ENCODE measurements at regions not wholly inside any gene's neighbourhood (a gene's known extent, or its start where the extent isn't known, plus 50 kb on each side); places are given as distances from the start of the nearest gene placed in this dataset.

- Histone ChIP-seq H2AFZ (ENCODE audit: low read length) (no peak overlapping the region), H3K4me2 (ENCODE audit: low read depth, low read length) (no peak overlapping the region), H3K9me2 (replicated peaks; ENCODE audit: insufficient read depth, low read length) (no peaks in the 10 kb centered on the region), H3K4me1 (ENCODE audit: low read length) (no peaks in the 10 kb centered on the region), H3K36me3 (replicated peaks; ENCODE audit: insufficient read depth, low read length) (no peaks in the 10 kb centered on the region), H3F3A (ENCODE audit: insufficient read depth, low read length) (no peaks in the 10 kb centered on the region), H3K4me3 (ENCODE audit: low read length) (no peak overlapping the region), H3K27me3 (replicated peaks; ENCODE audit: insufficient read depth, low read length) (no peaks in the 10 kb centered on the region), H4K20me1 (ENCODE audit: insufficient read depth, low read length) (no peaks in the 10 kb centered on the region), H3K27ac (ENCODE audit: low read length) (no peak overlapping the region), H3K9me3 (replicated peaks; ENCODE audit: insufficient read depth, low read length) (no peaks in the 10 kb centered on the region), H3K9ac (ENCODE audit: low read length) (no peak overlapping the region), H3K79me2 (ENCODE audit: low read length) (no peaks in the 10 kb centered on the region)
- TF ChIP-seq EZH2phosphoT487 (IDR thresholded peaks at IDR 0.05; ENCODE audit: low read length) (no peak), CTCF (IDR thresholded peaks at IDR 0.05; ENCODE audit: low read length) (no peak), EZH2 (optimal IDR thresholded peaks at IDR 0.05; ENCODE audit: low read depth, low read length) (no peak)
- no peak for DNase-seq
These were observed 68.0 kb downstream of the CXCL12 start for GRCh38 chr10:44316922-44317215.

- TF ChIP-seq CTCF (IDR thresholded peaks at IDR 0.05; ENCODE audit: low read length) (no peak), EZH2phosphoT487 (IDR thresholded peaks at IDR 0.05; ENCODE audit: low read length) (no peak), EZH2 (optimal IDR thresholded peaks at IDR 0.05; ENCODE audit: low read depth, low read length) (no peak)
- Histone ChIP-seq H2AFZ (ENCODE audit: low read length) (no peak overlapping the region), H3K4me3 (ENCODE audit: low read length) (no peak overlapping the region), H3K4me1 (ENCODE audit: low read length) (no peaks in the 10 kb centered on the region), H3K27ac (ENCODE audit: low read length) (no peak overlapping the region), H3K9me3 (replicated peaks; ENCODE audit: insufficient read depth, low read length) (no peaks in the 10 kb centered on the region), H3F3A (ENCODE audit: insufficient read depth, low read length) (no peaks in the 10 kb centered on the region), H3K79me2 (ENCODE audit: low read length) (no peaks in the 10 kb centered on the region), H3K9ac (ENCODE audit: low read length) (no peak overlapping the region), H3K27me3 (replicated peaks; ENCODE audit: insufficient read depth, low read length) (no peaks in the 10 kb centered on the region), H3K9me2 (replicated peaks; ENCODE audit: insufficient read depth, low read length) (no peaks in the 10 kb centered on the region), H3K36me3 (replicated peaks; ENCODE audit: insufficient read depth, low read length) (no peaks in the 10 kb centered on the region), H4K20me1 (ENCODE audit: insufficient read depth, low read length) (no peaks in the 10 kb centered on the region), H3K4me2 (ENCODE audit: low read depth, low read length) (no peak overlapping the region)
- no peak for DNase-seq
These were observed 68.5 kb downstream of the CXCL12 start for GRCh38 chr10:44316187-44316921.

GRCh38 chr10:44314802-44315460 lies 70.0 kb downstream of the CXCL12 start:
- H3K36me3 ChIP-seq (replicated peaks; ENCODE audit: insufficient read depth, low read length), result no peaks in the 10 kb centered on the region
- H4K20me1 ChIP-seq (ENCODE audit: insufficient read depth, low read length), result no peaks in the 10 kb centered on the region
- no peak overlapping the region for H3K27ac ChIP-seq (ENCODE audit: low read length)
- no peaks in the 10 kb centered on the region for H3K27me3 ChIP-seq (replicated peaks; ENCODE audit: insufficient read depth, low read length)
- H2AFZ ChIP-seq (ENCODE audit: low read length), result no peak overlapping the region
- no peaks in the 10 kb centered on the region for H3K4me1 ChIP-seq (ENCODE audit: low read length)
- H3F3A ChIP-seq (ENCODE audit: insufficient read depth, low read length), result no peaks in the 10 kb centered on the region
- no peak overlapping the region for H3K4me3 ChIP-seq (ENCODE audit: low read length)
- no peaks in the 10 kb centered on the region for H3K9me3 ChIP-seq (replicated peaks; ENCODE audit: insufficient read depth, low read length)
- H3K79me2 ChIP-seq (ENCODE audit: low read length), result no peaks in the 10 kb centered on the region
- no peak overlapping the region for H3K4me2 ChIP-seq (ENCODE audit: low read depth, low read length)
- no peak overlapping the region for H3K9ac ChIP-seq (ENCODE audit: low read length)
- H3K9me2 ChIP-seq (replicated peaks; ENCODE audit: insufficient read depth, low read length), result no peaks in the 10 kb centered on the region
- TF ChIP-seq CTCF (IDR thresholded peaks at IDR 0.05; ENCODE audit: low read length), result no peak
- TF ChIP-seq EZH2 (optimal IDR thresholded peaks at IDR 0.05; ENCODE audit: low read depth, low read length), result no peak
- TF ChIP-seq EZH2phosphoT487 (IDR thresholded peaks at IDR 0.05; ENCODE audit: low read length), result no peak
- no peak for DNase-seq
